BLaER1 treated with 17β-estradiol and CSF1 and Interleukin-3, amounts not matched to agents 10 nM and 100 nM (cell line): ENCODE measurements at regions not wholly inside any gene's neighbourhood (a gene's known extent, or its start where the extent isn't known, plus 50 kb on each side); places are given as distances from the start of the nearest gene placed in this dataset.

Source experiments
- H3K27ac ChIP-seq, 11 experiments: shearing (Covaris generic); formaldehyde crosslinking; 2 replicates each; pipeline ENCODE4 v1.8.1; 2022
- H3K27me3 ChIP-seq, 11 experiments: shearing (Covaris generic); formaldehyde crosslinking; 2 replicates each; pipeline ENCODE4 v1.8.1; 2022
- H3K36me3 ChIP-seq, 11 experiments: shearing (Covaris generic); formaldehyde crosslinking; 2 replicates each; pipeline ENCODE4 v1.8.1; 2022
- H3K4me1 ChIP-seq, 10 experiments: shearing (Covaris generic); formaldehyde crosslinking; 2 replicates each; pipeline ENCODE4 v1.8.1; 2022
- H3K4me2 ChIP-seq, 11 experiments: shearing (Covaris generic); formaldehyde crosslinking; 2 replicates each; pipeline ENCODE4 v1.8.1; 2022
- H3K4me3 ChIP-seq, 10 experiments: shearing (Covaris generic); formaldehyde crosslinking; 2 replicates each; pipeline ENCODE4 v1.8.1; 2022
- H3K9ac ChIP-seq, 11 experiments: shearing (Covaris generic); formaldehyde crosslinking; 2 replicates each; pipeline ENCODE4 v1.8.1; 2022
- H3K9me3 ChIP-seq, 11 experiments: shearing (Covaris generic); formaldehyde crosslinking; replicated peaks in 1 of 11; 2 replicates each; pipeline ENCODE4 v1.8.1; 2022
- H4K20me1 ChIP-seq, 11 experiments: shearing (Covaris generic); formaldehyde crosslinking; 2 replicates each; pipeline ENCODE4 v1.8.1; 2022
- Cebpa-rat ChIP-seq, 11 experiments: shearing (Covaris generic); IDR thresholded peaks; 2 replicates each; pipeline ENCODE4 v1.8.1; 2022

DNA sequence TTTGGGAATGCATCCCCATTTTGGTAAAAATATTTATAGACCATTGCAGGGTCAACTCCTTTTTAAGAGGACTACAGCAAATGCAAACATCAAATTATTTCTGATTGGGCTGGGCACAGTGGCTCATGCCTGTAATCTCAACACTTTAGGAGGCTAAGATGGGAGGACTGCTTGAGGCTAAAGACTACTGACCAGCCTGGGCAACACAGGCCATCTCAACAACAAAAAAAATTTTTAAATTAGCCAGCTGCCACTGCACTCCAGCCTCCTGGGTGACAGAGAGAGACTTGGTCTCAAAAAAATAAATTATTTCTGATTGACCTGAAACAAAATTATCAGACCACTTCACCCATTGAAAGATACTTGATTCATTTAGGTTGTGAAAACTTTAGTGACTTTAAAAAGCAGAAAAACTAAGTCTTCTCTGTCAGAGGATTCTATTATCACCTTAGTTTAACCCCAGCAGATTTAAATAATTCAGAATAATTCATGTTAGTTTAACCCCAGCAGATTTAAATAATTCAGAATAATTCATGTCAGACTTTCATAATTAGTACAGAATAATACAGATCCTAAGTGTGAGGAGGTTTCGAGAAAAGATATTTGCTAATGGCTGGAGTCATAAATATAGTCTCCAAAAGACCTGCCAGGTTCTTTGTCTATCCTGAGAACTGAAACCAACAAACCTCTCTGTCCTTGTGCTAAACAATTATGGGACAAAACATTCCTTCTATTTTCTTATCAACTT, 183.6 kb upstream of the STT3B start:
- no peak overlapping the region for H3K4me3 ChIP-seq
- no peak for TF ChIP-seq Cebpa-rat (IDR thresholded peaks at IDR 0.05)
- no peak overlapping the region for H3K9ac ChIP-seq
- no peaks in the 10 kb centered on the region for H3K4me1 ChIP-seq
- H3K4me2 ChIP-seq = no peak overlapping the region
- no peaks in the 10 kb centered on the region for H3K27me3 ChIP-seq
- peaks cover 0 to 7% (median 0%) of the 10 kb centered on the region in 11 experiments; a peak in 2 of 22 replicates for H3K9me3 ChIP-seq
- H3K36me3 ChIP-seq = no peaks in the 10 kb centered on the region
- H3K27ac ChIP-seq = no peak overlapping the region
- no peaks in the 10 kb centered on the region for H4K20me1 ChIP-seq

DNA sequence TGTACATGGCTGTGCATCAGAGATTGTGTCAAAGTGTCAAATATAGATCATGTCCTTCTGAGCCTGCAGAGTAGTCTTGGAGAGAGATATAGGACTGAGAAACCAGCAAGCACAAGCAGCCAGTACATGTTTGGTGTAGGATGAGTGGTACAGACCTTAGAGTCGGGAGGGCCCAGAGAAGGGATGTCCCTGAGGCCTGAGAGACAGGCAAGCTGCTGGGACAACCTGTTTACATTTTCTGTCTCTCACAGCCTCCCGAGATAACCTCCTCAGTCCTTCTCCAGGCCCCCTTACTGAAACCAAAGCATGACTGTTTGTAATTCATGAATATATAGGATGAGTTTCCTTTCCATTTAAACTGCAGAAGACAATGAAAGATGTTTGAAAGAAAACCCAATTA, 182.4 kb upstream of the STT3B start:
- Histone ChIP-seq H3K9me3 (peaks cover 0 to 5% (median 0%) of the 10 kb centered on the region in 11 experiments; a peak in 1 of 22 replicates), H3K27me3 (no peaks in the 10 kb centered on the region), H4K20me1 (no peaks in the 10 kb centered on the region), H3K4me2 (no peak overlapping the region), H3K27ac (no peak overlapping the region), H3K4me3 (no peak overlapping the region), H3K36me3 (no peaks in the 10 kb centered on the region), H3K4me1 (no peaks in the 10 kb centered on the region), H3K9ac (no peak overlapping the region)
- TF ChIP-seq Cebpa-rat (IDR thresholded peaks at IDR 0.05) = no peak

DNA sequence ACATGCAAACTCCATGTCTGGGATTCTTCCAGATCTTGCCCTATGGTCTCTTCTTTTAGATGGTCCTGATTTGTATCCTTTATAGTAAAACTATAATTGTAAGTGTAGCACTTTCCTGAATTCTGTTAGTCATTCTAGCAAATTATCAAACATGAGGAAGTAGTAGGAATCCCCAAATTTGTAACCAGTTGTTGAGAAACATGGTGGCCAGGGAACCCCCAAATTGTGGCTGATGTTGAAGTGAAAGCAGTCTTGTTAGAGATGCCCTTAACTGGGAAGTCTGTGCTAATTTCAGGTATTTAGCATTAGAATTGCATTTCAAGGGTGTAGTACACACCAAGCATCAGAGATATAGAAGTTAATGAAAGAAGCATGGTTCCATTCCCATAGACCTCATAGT, 180.4 kb upstream of the STT3B start:
- TF ChIP-seq Cebpa-rat (IDR thresholded peaks at IDR 0.05) = no peak
- Histone ChIP-seq H4K20me1 (no peaks in the 10 kb centered on the region), H3K9me3 (peaks cover 7 to 17% (median 12%) of the 10 kb centered on the region in 11 experiments; a peak in 18 of 22 replicates), H3K9ac (no peak overlapping the region), H3K4me1 (no peaks in the 10 kb centered on the region), H3K4me2 (no peak overlapping the region), H3K27ac (no peak overlapping the region), H3K27me3 (no peaks in the 10 kb centered on the region), H3K4me3 (no peak overlapping the region), H3K36me3 (no peaks in the 10 kb centered on the region)

DNA sequence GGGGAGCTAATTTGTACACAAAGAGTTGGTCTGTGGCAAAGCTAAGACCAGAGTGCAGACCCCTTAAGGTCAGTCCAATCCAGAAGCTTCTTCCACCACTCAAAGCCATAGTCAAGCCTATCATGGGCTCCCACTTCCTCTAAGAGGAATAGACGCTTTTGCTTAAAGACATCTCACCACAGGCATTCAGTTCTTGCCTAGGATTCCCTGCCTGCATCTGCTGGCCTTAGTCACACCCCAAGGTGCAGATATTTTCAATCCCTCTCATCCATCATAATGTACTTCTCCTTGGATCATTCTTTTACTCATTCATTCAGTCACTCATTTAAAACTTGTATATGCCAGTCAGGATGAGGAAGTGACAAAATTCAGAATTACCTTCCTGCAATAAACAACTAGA, 179.6 kb upstream of the STT3B start:
- Histone ChIP-seq H3K4me2 (no peak overlapping the region), H3K27ac (no peak overlapping the region), H3K27me3 (no peaks in the 10 kb centered on the region), H3K36me3 (no peaks in the 10 kb centered on the region), H3K4me1 (no peaks in the 10 kb centered on the region), H3K9me3 (peaks cover 7 to 17% (median 12%) of the 10 kb centered on the region in 11 experiments; a peak in 18 of 22 replicates), H3K9ac (no peak overlapping the region), H4K20me1 (no peaks in the 10 kb centered on the region), H3K4me3 (no peak overlapping the region)
- no peak for TF ChIP-seq Cebpa-rat (IDR thresholded peaks at IDR 0.05)

DNA sequence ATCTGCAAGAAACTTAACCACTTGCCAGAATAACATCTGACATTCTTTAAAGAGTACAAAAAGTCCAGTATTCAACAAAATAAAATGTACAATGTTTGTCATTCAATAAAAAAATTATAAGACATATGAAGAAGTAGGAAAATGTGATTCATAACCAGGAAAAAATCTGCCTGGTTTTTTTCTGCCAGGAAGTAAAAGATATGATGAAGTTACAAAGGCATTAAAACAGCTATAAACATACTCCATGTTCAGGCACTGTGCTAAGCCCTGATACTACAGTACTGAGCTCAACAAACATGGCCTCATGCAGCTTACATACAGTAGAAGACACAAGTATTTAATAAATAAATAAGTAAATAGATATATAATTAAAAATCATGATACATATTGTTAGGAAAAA, 178.4 kb upstream of the STT3B start:
- Histone ChIP-seq H3K27ac (no peak overlapping the region), H3K4me1 (no peaks in the 10 kb centered on the region), H3K9ac (no peak overlapping the region), H3K9me3 (peaks cover 7 to 17% (median 12%) of the 10 kb centered on the region in 11 experiments; a peak in 18 of 22 replicates), H3K4me2 (no peak overlapping the region), H3K36me3 (no peaks in the 10 kb centered on the region), H3K27me3 (no peaks in the 10 kb centered on the region), H3K4me3 (no peak overlapping the region), H4K20me1 (no peaks in the 10 kb centered on the region)
- no peak for TF ChIP-seq Cebpa-rat (IDR thresholded peaks at IDR 0.05)

DNA sequence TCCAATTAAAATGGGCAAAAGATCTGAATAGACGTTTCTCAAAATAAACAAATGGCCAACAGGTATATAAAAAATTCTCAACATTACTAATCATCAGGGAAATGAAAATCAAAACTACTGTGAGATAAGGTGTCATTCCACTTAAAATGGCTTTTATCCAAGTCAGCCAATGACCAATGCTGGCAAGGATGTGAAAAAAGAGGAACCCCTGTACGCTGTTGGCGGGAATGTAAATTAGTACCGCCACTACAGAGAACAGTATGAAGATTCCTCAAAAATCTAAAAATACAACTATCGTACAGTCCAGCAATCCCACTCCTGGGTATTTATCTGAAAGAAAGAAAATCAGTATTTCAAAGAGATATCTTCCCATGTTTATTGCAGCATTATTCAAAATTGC, 176.9 kb upstream of the STT3B start:
- peaks cover 7 to 17% (median 12%) of the 10 kb centered on the region in 11 experiments; a peak in 18 of 22 replicates for H3K9me3 ChIP-seq
- no peak overlapping the region for H3K4me2 ChIP-seq
- no peak for TF ChIP-seq Cebpa-rat (IDR thresholded peaks at IDR 0.05)
- no peaks in the 10 kb centered on the region for H4K20me1 ChIP-seq
- no peaks in the 10 kb centered on the region for H3K36me3 ChIP-seq
- no peaks in the 10 kb centered on the region for H3K27me3 ChIP-seq
- H3K27ac ChIP-seq = no peak overlapping the region
- 0 out of 20 replicates have a peak, but pooled peaks cover 0 to under 1% (median 0%) of the 10 kb centered on the region in 10 experiments for H3K4me1 ChIP-seq
- no peak overlapping the region for H3K9ac ChIP-seq
- H3K4me3 ChIP-seq = no peak overlapping the region

DNA sequence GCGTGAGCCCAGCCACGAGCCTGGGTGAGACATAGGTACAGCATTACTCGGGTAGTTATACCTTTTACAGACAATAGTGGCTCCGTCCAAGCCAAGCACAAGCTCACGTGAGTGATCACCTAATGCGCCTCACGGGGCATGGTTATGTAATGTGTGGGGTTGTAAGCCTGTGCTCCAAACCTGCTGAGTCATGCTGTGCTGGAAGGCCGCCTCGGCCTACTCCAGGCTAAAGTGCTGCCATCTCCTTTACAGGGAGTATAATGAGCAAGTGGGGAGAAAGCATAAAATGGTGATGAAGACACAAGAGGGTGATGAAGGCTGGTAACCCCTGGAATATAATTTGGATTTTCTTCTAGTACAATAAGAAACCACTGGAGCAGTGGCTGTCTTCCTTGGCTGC, 175.8 kb upstream of the STT3B start:
- Histone ChIP-seq H3K27ac (no peak overlapping the region), H3K4me3 (no peak overlapping the region), H4K20me1 (no peaks in the 10 kb centered on the region), H3K4me1 (peaks cover 0 to 7% (median 0%) of the 10 kb centered on the region in 10 experiments; a peak in 1 of 20 replicates), H3K4me2 (no peak overlapping the region), H3K27me3 (no peaks in the 10 kb centered on the region), H3K9me3 (peaks cover 7 to 17% (median 12%) of the 10 kb centered on the region in 11 experiments; a peak in 18 of 22 replicates), H3K9ac (no peak overlapping the region), H3K36me3 (no peaks in the 10 kb centered on the region)
- TF ChIP-seq Cebpa-rat (IDR thresholded peaks at IDR 0.05) = no peak

DNA sequence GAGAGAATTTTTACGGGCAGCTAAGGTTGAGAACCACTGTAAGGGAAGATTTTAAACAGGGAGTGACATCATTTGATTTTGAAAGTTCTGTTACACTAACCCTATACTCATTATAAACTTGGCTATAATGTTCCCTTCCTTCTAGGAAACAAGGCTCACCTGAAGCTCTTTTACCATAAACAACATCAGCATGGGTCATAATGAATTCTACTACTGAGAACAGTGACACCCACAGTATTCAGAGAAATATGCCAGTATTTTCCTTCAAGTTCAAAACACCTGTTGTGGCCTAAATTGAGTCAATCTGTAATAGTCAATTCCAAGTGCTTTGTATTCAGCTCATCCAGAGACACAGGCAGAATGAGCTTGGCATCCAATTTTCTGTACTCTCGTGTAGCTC, 175.3 kb upstream of the STT3B start:
- Histone ChIP-seq H3K4me1 (peaks cover 0 to 7% (median 0%) of the 10 kb centered on the region in 10 experiments; a peak in 1 of 20 replicates), H3K27ac (no peak overlapping the region), H3K36me3 (no peaks in the 10 kb centered on the region), H3K4me2 (no peak overlapping the region), H3K27me3 (no peaks in the 10 kb centered on the region), H3K4me3 (no peak overlapping the region), H3K9ac (no peak overlapping the region), H4K20me1 (no peaks in the 10 kb centered on the region), H3K9me3 (peaks cover 7 to 17% (median 12%) of the 10 kb centered on the region in 11 experiments; a peak in 18 of 22 replicates)
- no peak for TF ChIP-seq Cebpa-rat (IDR thresholded peaks at IDR 0.05)

DNA sequence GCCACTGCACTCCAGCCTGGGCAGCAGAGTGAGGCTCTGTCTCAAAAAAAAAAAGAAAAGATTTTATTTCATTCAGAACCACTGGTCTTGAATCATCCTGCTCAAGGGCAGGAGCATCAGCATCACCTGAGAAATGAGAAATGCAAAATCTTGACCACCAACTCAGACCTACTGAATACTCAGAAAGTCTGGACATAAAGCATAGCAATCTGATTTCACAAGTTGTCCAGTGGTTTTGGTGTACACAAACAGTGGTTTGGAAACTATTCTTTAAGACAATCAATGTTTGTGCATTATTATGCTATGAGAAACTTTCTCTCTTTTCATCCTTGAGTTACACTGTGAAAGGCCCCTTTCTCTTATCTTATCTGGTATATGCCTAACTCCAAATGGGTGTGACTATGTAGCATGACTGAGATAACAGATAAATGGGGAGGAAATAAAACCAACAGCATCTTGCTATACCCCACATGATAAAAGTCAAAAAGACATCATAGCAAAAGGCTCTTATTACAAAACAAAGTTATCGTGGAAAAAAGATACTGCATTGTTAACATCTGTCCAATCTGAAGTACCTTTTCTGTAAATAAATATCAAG, 174.2 kb upstream of the STT3B start:
- Histone ChIP-seq H3K36me3 (no peaks in the 10 kb centered on the region), H4K20me1 (no peaks in the 10 kb centered on the region), H3K27me3 (no peaks in the 10 kb centered on the region), H3K27ac (no peak overlapping the region), H3K4me3 (no peak overlapping the region), H3K9me3 (peaks cover 7 to 17% (median 12%) of the 10 kb centered on the region in 11 experiments; a peak in 18 of 22 replicates), H3K4me1 (peaks cover 0 to 8% (median 0%) of the 10 kb centered on the region in 10 experiments; a peak in 1 of 20 replicates), H3K9ac (no peak overlapping the region), H3K4me2 (no peak overlapping the region)
- no peak for TF ChIP-seq Cebpa-rat (IDR thresholded peaks at IDR 0.05)
